Osteocyte (in vitro differentiated cells): ENCODE measurements at regions not wholly inside any gene's neighbourhood (a gene's known extent, or its start where the extent isn't known, plus 50 kb on each side); places are given as distances from the start of the nearest gene placed in this dataset.
"Not testable (repeated sequence)": the region's sequence is repeated elsewhere in the genome, so short reads cannot be mapped to it uniquely, and the experiment has no call there.

ENCODE experiments used
- DNase-seq: peaks from one replicate; pipeline ENCODE4 v3.0.0; 2021; ENCODE audit warnings: mixed read lengths; ENCODE audit not compliant: unreplicated experiment; ENCODE audit errors: extremely low spot score
- H3K27ac Mint-ChIP-seq: one replicate; pipeline ENCODE4 v1.8.0; 2021; ENCODE audit warnings: mild to moderate bottlenecking, mixed read lengths; ENCODE audit not compliant: unreplicated experiment
- H3K27me3 Mint-ChIP-seq: one replicate; pipeline ENCODE4 v1.8.0; 2021; ENCODE audit warnings: mixed read lengths; ENCODE audit not compliant: unreplicated experiment
- H3K36me3 Mint-ChIP-seq: one replicate; pipeline ENCODE4 v1.8.0; 2021; ENCODE audit warnings: mixed read lengths; ENCODE audit not compliant: unreplicated experiment
- H3K4me1 Mint-ChIP-seq: one replicate; pipeline ENCODE4 v1.8.0; 2021; ENCODE audit warnings: mixed read lengths; ENCODE audit not compliant: unreplicated experiment
- H3K4me3 Mint-ChIP-seq: one replicate; pipeline ENCODE4 v1.8.0; 2021; ENCODE audit warnings: mild to moderate bottlenecking, moderate library complexity, mixed read lengths; ENCODE audit not compliant: unreplicated experiment
- H3K9me3 Mint-ChIP-seq: one replicate; pipeline ENCODE4 v1.8.0; 2021; ENCODE audit warnings: mixed read lengths; ENCODE audit not compliant: unreplicated experiment
- TF ChIP-seq, protein P1 (sequence below): fragments of 200-600 bp; sonication (generic); IDR thresholded peaks from 2 replicates; pipeline ENCODE4 v1.5.0; 2021; ENCODE audit warnings: antibody characterized with exemption, mild to moderate bottlenecking, moderate library complexity

- Mint-ChIP-seq H3K4me1 (no peaks in the 10 kb centered on the region), H3K36me3 (no peaks in the 10 kb centered on the region), H3K27ac (no peak overlapping the region), H3K27me3 (peaks cover 2% of the 10 kb centered on the region), H3K4me3 (no peak overlapping the region), H3K9me3 (no peaks in the 10 kb centered on the region)
- no peak for DNase-seq
- TF ChIP-seq, protein P1, sequence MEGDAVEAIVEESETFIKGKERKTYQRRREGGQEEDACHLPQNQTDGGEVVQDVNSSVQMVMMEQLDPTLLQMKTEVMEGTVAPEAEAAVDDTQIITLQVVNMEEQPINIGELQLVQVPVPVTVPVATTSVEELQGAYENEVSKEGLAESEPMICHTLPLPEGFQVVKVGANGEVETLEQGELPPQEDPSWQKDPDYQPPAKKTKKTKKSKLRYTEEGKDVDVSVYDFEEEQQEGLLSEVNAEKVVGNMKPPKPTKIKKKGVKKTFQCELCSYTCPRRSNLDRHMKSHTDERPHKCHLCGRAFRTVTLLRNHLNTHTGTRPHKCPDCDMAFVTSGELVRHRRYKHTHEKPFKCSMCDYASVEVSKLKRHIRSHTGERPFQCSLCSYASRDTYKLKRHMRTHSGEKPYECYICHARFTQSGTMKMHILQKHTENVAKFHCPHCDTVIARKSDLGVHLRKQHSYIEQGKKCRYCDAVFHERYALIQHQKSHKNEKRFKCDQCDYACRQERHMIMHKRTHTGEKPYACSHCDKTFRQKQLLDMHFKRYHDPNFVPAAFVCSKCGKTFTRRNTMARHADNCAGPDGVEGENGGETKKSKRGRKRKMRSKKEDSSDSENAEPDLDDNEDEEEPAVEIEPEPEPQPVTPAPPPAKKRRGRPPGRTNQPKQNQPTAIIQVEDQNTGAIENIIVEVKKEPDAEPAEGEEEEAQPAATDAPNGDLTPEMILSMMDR: no peak
Measured at GRCh38 chr1:73026114-73026513, 743.8 kb upstream of the NEGR1 start.

- Mint-ChIP-seq H3K27me3 (peaks cover 11% of the 10 kb centered on the region), H3K4me1 (no peaks in the 10 kb centered on the region), H3K9me3 (no peaks in the 10 kb centered on the region), H3K27ac (no peak overlapping the region), H3K4me3 (no peak overlapping the region), H3K36me3 (no peaks in the 10 kb centered on the region)
- TF ChIP-seq, protein P1: no peak
- DNase-seq: no peak
Measured at GRCh38 chr1:73009938-73010337, 727.6 kb upstream of the NEGR1 start.

GRCh38 chr1:73009311-73009710 lies 727.0 kb upstream of the NEGR1 start:
- no peak overlapping the region for H3K4me3 Mint-ChIP-seq
- H3K27me3 Mint-ChIP-seq: peaks cover 11% of the 10 kb centered on the region
- DNase-seq: no peak
- TF ChIP-seq, protein P1: no peak
- H3K36me3 Mint-ChIP-seq: no peaks in the 10 kb centered on the region
- no peak overlapping the region for H3K27ac Mint-ChIP-seq
- H3K4me1 Mint-ChIP-seq: no peaks in the 10 kb centered on the region
- H3K9me3 Mint-ChIP-seq: no peaks in the 10 kb centered on the region

- Mint-ChIP-seq H3K36me3 (no peaks in the 10 kb centered on the region), H3K4me3 (no peak overlapping the region), H3K4me1 (no peaks in the 10 kb centered on the region), H3K27ac (no peak overlapping the region), H3K9me3 (no peaks in the 10 kb centered on the region), H3K27me3 (no peaks in the 10 kb centered on the region)
- TF ChIP-seq, protein P1: no peak
- DNase-seq: no peak
Measured at GRCh38 chr1:72997624-72998023, 715.3 kb upstream of the NEGR1 start.

- Mint-ChIP-seq H3K27ac (no peak overlapping the region), H3K27me3 (no peaks in the 10 kb centered on the region), H3K4me3 (no peak overlapping the region), H3K36me3 (no peaks in the 10 kb centered on the region), H3K9me3 (no peaks in the 10 kb centered on the region), H3K4me1 (no peaks in the 10 kb centered on the region)
- no peak for DNase-seq
- TF ChIP-seq, protein P1: no peak
Measured at GRCh38 chr1:72997041-72997440, 714.7 kb upstream of the NEGR1 start.

- H3K36me3 Mint-ChIP-seq, H3K27ac Mint-ChIP-seq, H3K4me3 Mint-ChIP-seq, H3K27me3 Mint-ChIP-seq, DNase-seq, H3K9me3 Mint-ChIP-seq, H3K4me1 Mint-ChIP-seq: not testable (repeated sequence)
Measured at GRCh38 chr1:72987871-72988270, 705.5 kb upstream of the NEGR1 start.
